ENCODE measurements at regions not wholly inside any gene's neighbourhood (a gene's known extent, or its start where the extent isn't known, plus 50 kb on each side); places are given as distances from the start of the nearest gene placed in this dataset.

- no peak for TF ChIP-seq EZH2 (IDR thresholded peaks at IDR 0.05; ENCODE audit: borderline replicate concordance, low read length)
- no peak for TF ChIP-seq CTCF (IDR thresholded peaks at IDR 0.05; ENCODE audit: low read length)
- Histone ChIP-seq H3K36me3 (ENCODE audit: insufficient read depth, low read length) (no peaks in the 10 kb centered on the region), H4K20me1 (ENCODE audit: insufficient read depth, low read length) (no peaks in the 10 kb centered on the region), H3K79me2 (ENCODE audit: insufficient read depth, low read length) (no peaks in the 10 kb centered on the region), H3K9me3 (ENCODE audit: low read length) (no peaks in the 10 kb centered on the region), H3K4me2 (ENCODE audit: low read length) (no peak overlapping the region), H3K4me1 (ENCODE audit: insufficient read depth, low read length, severe bottlenecking) (no peaks in the 10 kb centered on the region), H2AFZ (ENCODE audit: low read length) (no peak overlapping the region), H3K4me3 (ENCODE audit: low read depth, low read length, poor library complexity, severe bottlenecking) (no peak overlapping the region), H3K9me2 (ENCODE audit: low read depth, low read length) (no peaks in the 10 kb centered on the region), H3K27me3 (ENCODE audit: insufficient read depth, low read length) (no peaks in the 10 kb centered on the region), H3F3A (ENCODE audit: insufficient read depth, low read length) (no peaks in the 10 kb centered on the region), H3K27ac (ENCODE audit: low read depth, low read length, poor library complexity, severe bottlenecking) (no peak overlapping the region), H3K9ac (ENCODE audit: low read length) (no peak overlapping the region)
Observed at GRCh38 chr4:74659576-74660411, 134.5 kb downstream of the BTC start.

GRCh38 chr4:74660866-74661265, 133.5 kb downstream of the BTC start:
- no peak overlapping the region for H3K4me2 ChIP-seq (ENCODE audit: low read length)

GRCh38 chr4:74661427-74662201, 132.7 kb downstream of the BTC start:
- no peaks in the 10 kb centered on the region for H3F3A ChIP-seq (ENCODE audit: insufficient read depth, low read length)
- H2AFZ ChIP-seq (ENCODE audit: low read length): no peak overlapping the region
- H3K27me3 ChIP-seq (ENCODE audit: insufficient read depth, low read length): no peaks in the 10 kb centered on the region
- H3K4me2 ChIP-seq (ENCODE audit: low read length): no peak overlapping the region
- H3K4me3 ChIP-seq (ENCODE audit: low read depth, low read length, poor library complexity, severe bottlenecking): no peak overlapping the region
- no peaks in the 10 kb centered on the region for H3K79me2 ChIP-seq (ENCODE audit: insufficient read depth, low read length)
- no peak overlapping the region for H3K27ac ChIP-seq (ENCODE audit: low read depth, low read length, poor library complexity, severe bottlenecking)
- H3K36me3 ChIP-seq (ENCODE audit: insufficient read depth, low read length): no peaks in the 10 kb centered on the region
- H3K4me1 ChIP-seq (ENCODE audit: insufficient read depth, low read length, severe bottlenecking): no peaks in the 10 kb centered on the region
- TF ChIP-seq CTCF (IDR thresholded peaks at IDR 0.05; ENCODE audit: low read length): no peak
- TF ChIP-seq EZH2 (IDR thresholded peaks at IDR 0.05; ENCODE audit: borderline replicate concordance, low read length): no peak
- no peaks in the 10 kb centered on the region for H4K20me1 ChIP-seq (ENCODE audit: insufficient read depth, low read length)
- H3K9ac ChIP-seq (ENCODE audit: low read length): no peak overlapping the region
- no peaks in the 10 kb centered on the region for H3K9me2 ChIP-seq (ENCODE audit: low read depth, low read length)
- no peaks in the 10 kb centered on the region for H3K9me3 ChIP-seq (ENCODE audit: low read length)

More at GRCh38 chr4:74660866-74661265, 133.5 kb downstream of the BTC start:
- Histone ChIP-seq H3K9me2 (ENCODE audit: low read depth, low read length) (no peaks in the 10 kb centered on the region), H3K4me1 (ENCODE audit: insufficient read depth, low read length, severe bottlenecking) (no peaks in the 10 kb centered on the region), H3K36me3 (ENCODE audit: insufficient read depth, low read length) (no peaks in the 10 kb centered on the region), H3K27me3 (ENCODE audit: insufficient read depth, low read length) (no peaks in the 10 kb centered on the region), H3K79me2 (ENCODE audit: insufficient read depth, low read length) (no peaks in the 10 kb centered on the region), H3F3A (ENCODE audit: insufficient read depth, low read length) (no peaks in the 10 kb centered on the region), H3K9ac (ENCODE audit: low read length) (no peak overlapping the region), H3K9me3 (ENCODE audit: low read length) (no peaks in the 10 kb centered on the region), H4K20me1 (ENCODE audit: insufficient read depth, low read length) (no peaks in the 10 kb centered on the region), H3K4me3 (ENCODE audit: low read depth, low read length, poor library complexity, severe bottlenecking) (no peak overlapping the region), H3K27ac (ENCODE audit: low read depth, low read length, poor library complexity, severe bottlenecking) (no peak overlapping the region), H2AFZ (ENCODE audit: low read length) (no peak overlapping the region)
- TF ChIP-seq EZH2 (IDR thresholded peaks at IDR 0.05; ENCODE audit: borderline replicate concordance, low read length): no peak
- no peak for TF ChIP-seq CTCF (IDR thresholded peaks at IDR 0.05; ENCODE audit: low read length)
